LNCAP (cell line): ENCODE measurements at regions not wholly inside any gene's neighbourhood (a gene's known extent, or its start where the extent isn't known, plus 50 kb on each side); places are given as distances from the start of the nearest gene placed in this dataset.

Source experiments
- CTCF ChIP-seq: fragments of 450-650 bp; IDR thresholded peaks from 2 replicates; pipeline ENCODE4 v1.5.1; 2017; ENCODE audit warnings: mild to moderate bottlenecking

GRCh38 chr5:56680731-56681130, 134.6 kb upstream of the MAP3K1 start:
- no peak for TF ChIP-seq CTCF

- TF ChIP-seq CTCF, result no peak
Observed at GRCh38 chr5:56677690-56678305, 137.6 kb upstream of the MAP3K1 start.

- TF ChIP-seq CTCF, result no peak
Observed at GRCh38 chr5:56676091-56676768, 139.1 kb upstream of the MAP3K1 start.

- TF ChIP-seq CTCF, result no peak
Observed at GRCh38 chr5:56674441-56674840, 140.9 kb upstream of the MAP3K1 start.

- TF ChIP-seq CTCF, result no peak
Observed at GRCh38 chr5:56673171-56673570, 142.2 kb upstream of the MAP3K1 start.

GRCh38 chr5:56671571-56671970, 143.8 kb upstream of the MAP3K1 start:
- TF ChIP-seq CTCF, result no peak

GRCh38 chr5:56670916-56671315, 144.4 kb upstream of the MAP3K1 start:
- no peak for TF ChIP-seq CTCF
